ENCODE measurements at regions not wholly inside any gene's neighbourhood (a gene's known extent, or its start where the extent isn't known, plus 50 kb on each side); places are given as distances from the start of the nearest gene placed in this dataset.

GRCh38 chr6:137749696-137750211 is 117.3 kb upstream of the TNFAIP3 start:
- TF ChIP-seq CTCF (IDR thresholded peaks at IDR 0.05) = no peak
- no peak for TF ChIP-seq POLR2A (IDR thresholded peaks at IDR 0.05)
